Trophoblast cell (in vitro differentiated cells and primary cell): ENCODE measurements at regions not wholly inside any gene's neighbourhood (a gene's known extent, or its start where the extent isn't known, plus 50 kb on each side); places are given as distances from the start of the nearest gene placed in this dataset.
"Not testable (repeated sequence)": the region's sequence is repeated elsewhere in the genome, so short reads cannot be mapped to it uniquely, and the experiment has no call there.

Experiments used
- DNase-seq, 2 donors: peaks; one replicate each; pipeline ENCODE4 v3.0.0-alpha.2; 2016
- H2AFZ ChIP-seq: 2 replicates; pipeline ENCODE4 v1.6.1; 2013; ENCODE audit warnings: low read length, moderate library complexity, mild to moderate bottlenecking; ENCODE audit not compliant: insufficient read depth, poor library complexity
- H2AK5ac ChIP-seq: 2 replicates; pipeline ENCODE4 v1.6.1; 2013; ENCODE audit warnings: mild to moderate bottlenecking, low read length
- H2BK120ac ChIP-seq: 2 replicates; pipeline ENCODE4 v1.6.1; 2013; ENCODE audit warnings: low read length, mild to moderate bottlenecking, moderate library complexity; ENCODE audit not compliant: insufficient read depth, poor library complexity
- H2BK12ac ChIP-seq: 2 replicates; pipeline ENCODE4 v1.6.1; 2013; ENCODE audit warnings: mild to moderate bottlenecking, low read length, moderate library complexity
- H2BK5ac ChIP-seq: 2 replicates; pipeline ENCODE4 v1.6.1; 2013; ENCODE audit warnings: low read length, low read depth, moderate library complexity, mild to moderate bottlenecking; ENCODE audit not compliant: poor library complexity
- H3K14ac ChIP-seq: 2 replicates; pipeline ENCODE4 v1.6.1; 2013; ENCODE audit warnings: mild to moderate bottlenecking, low read length
- H3K18ac ChIP-seq: 2 replicates; pipeline ENCODE4 v1.6.1; 2013; ENCODE audit warnings: mild to moderate bottlenecking, low read length
- H3K23ac ChIP-seq: 2 replicates; pipeline ENCODE4 v1.6.1; 2013; ENCODE audit warnings: low read length
- H3K27ac ChIP-seq: 2 replicates; pipeline ENCODE4 v1.5.1; 2013; ENCODE audit warnings: low read depth, mild to moderate bottlenecking, inconsistent platforms, low read length, moderate library complexity
- H3K27me3 ChIP-seq: 2 replicates; pipeline ENCODE4 v1.6.1; 2013; ENCODE audit warnings: inconsistent platforms, mild to moderate bottlenecking, low read length, moderate library complexity; ENCODE audit not compliant: insufficient read depth
- H3K36me3 ChIP-seq, 2 experiments: 1 replicate in 1 of 2; 2 replicates in 1 of 2; pipeline ENCODE4 v1.6.1; 2013; ENCODE audit warnings: low read length in 2 of 2, mild to moderate bottlenecking in 2 of 2, moderate library complexity in 1 of 2; ENCODE audit not compliant: insufficient read depth in 2 of 2, control insufficient read depth in 1 of 2
- H3K4ac ChIP-seq: 2 replicates; pipeline ENCODE4 v1.6.1; 2013; ENCODE audit warnings: low read depth, mild to moderate bottlenecking, low read length, moderate library complexity
- H3K4me1 ChIP-seq, 2 experiments: 1 replicate in 1 of 2; 2 replicates in 1 of 2; pipeline ENCODE4 v1.6.1; 2013; ENCODE audit warnings: low read length in 2 of 2, mild to moderate bottlenecking in 2 of 2, moderate library complexity in 1 of 2; ENCODE audit not compliant: insufficient read depth in 2 of 2, control insufficient read depth in 1 of 2
- H3K4me2 ChIP-seq: 2 replicates; pipeline ENCODE4 v1.6.1; 2013; ENCODE audit warnings: inconsistent platforms, mild to moderate bottlenecking, low read length, moderate library complexity
- H3K4me3 ChIP-seq: 2 replicates; pipeline ENCODE4 v1.5.1; 2013; ENCODE audit warnings: mild to moderate bottlenecking, low read depth, low read length, inconsistent platforms
- H3K79me1 ChIP-seq: one replicate; pipeline ENCODE4 v1.6.1; 2013; ENCODE audit warnings: low read length
- H3K79me2 ChIP-seq: 2 replicates; pipeline ENCODE4 v1.6.1; 2013; ENCODE audit warnings: low read length, mild to moderate bottlenecking; ENCODE audit not compliant: control insufficient read depth, insufficient read depth, poor library complexity
- H3K9ac ChIP-seq: 2 replicates; pipeline ENCODE4 v1.6.1; 2013; ENCODE audit warnings: mild to moderate bottlenecking, low read length
- H3K9me3 ChIP-seq: 2 replicates; pipeline ENCODE4 v1.6.1; 2013; ENCODE audit warnings: low read depth, mild to moderate bottlenecking, control low read depth, inconsistent platforms, low read length; ENCODE audit not compliant: insufficient read depth
- H4K12ac ChIP-seq: 2 replicates; pipeline ENCODE4 v1.6.1; 2013; ENCODE audit warnings: low read depth, mild to moderate bottlenecking, low read length, moderate library complexity
- H4K8ac ChIP-seq: 2 replicates; pipeline ENCODE4 v1.6.1; 2013; ENCODE audit warnings: low read depth, mild to moderate bottlenecking, low read length, moderate library complexity
- H4K91ac ChIP-seq: one replicate; pipeline ENCODE4 v1.6.1; 2013; ENCODE audit warnings: low read depth, mild to moderate bottlenecking, low read length, moderate library complexity
- WGBS: extraction: QIAGEN DNeasy Blood & Tissue Kit; methylation state at CpG from one replicate; pipeline ENCODE4 v1.1.7; 2013; ENCODE audit warnings: missing lambda C conversion rate; ENCODE audit not compliant: insufficient read length, insufficient coverage; ENCODE audit errors: extremely low coverage; 5-methylcytosine and 5-hydroxymethylcytosine counted together

DNA sequence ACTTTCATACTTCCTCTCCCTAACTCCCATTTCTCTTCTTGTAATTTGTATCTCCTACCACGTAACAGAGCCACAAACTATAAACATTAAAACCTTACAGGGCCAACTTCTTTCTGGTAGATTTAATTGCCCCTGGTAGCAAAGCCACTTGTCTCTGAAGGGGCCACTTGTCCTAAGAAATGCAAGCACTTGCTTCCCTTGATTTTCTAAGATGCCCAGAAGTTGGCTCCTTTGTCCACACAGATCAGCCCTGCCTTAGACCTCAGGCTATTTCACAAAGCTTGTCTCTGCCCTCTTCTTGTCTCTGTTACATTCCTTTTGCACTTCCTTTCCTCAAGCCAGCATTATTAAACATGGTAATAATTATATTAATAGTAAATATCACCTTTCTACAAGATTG is 80.6 kb upstream of the CXXC4 start:
- Histone ChIP-seq H2AFZ (no peak overlapping the region), H2AK5ac (no peak overlapping the region), H3K27ac (no peak overlapping the region), H3K14ac (no peak overlapping the region), H3K23ac (no peak overlapping the region), H3K27me3 (no peaks in the 10 kb centered on the region), H2BK120ac (no peak overlapping the region), H3K9me3 (no peaks in the 10 kb centered on the region), H3K4me3 (no peak overlapping the region), H3K4ac (no peak overlapping the region), H3K4me1 (peaks cover 3% of the 10 kb centered on the region in 2 experiments), H3K79me1 (no peaks in the 10 kb centered on the region), H3K18ac (no peak overlapping the region), H2BK5ac (no peak overlapping the region), H4K12ac (no peak overlapping the region), H3K36me3 (no peaks in the 10 kb centered on the region), H3K79me2 (no peaks in the 10 kb centered on the region), H3K4me2 (no peak overlapping the region), H4K91ac (no peak overlapping the region), H4K8ac (no peak overlapping the region), H3K9ac (no peak overlapping the region), H2BK12ac (no peak overlapping the region)
- DNase-seq: no peak
- WGBS: no CpG with 5 or more reads among the region's 1 CpG

- H3K27ac ChIP-seq: no peak overlapping the region
- no peak overlapping the region for H3K4me3 ChIP-seq
- H2AK5ac ChIP-seq: no peak overlapping the region
- H4K91ac ChIP-seq: no peak overlapping the region
- DNase-seq: no peak
- no peak overlapping the region for H3K18ac ChIP-seq
- H2BK12ac ChIP-seq: no peak overlapping the region
- no peak overlapping the region for H3K4ac ChIP-seq
- H2BK120ac ChIP-seq: no peak overlapping the region
- H3K9me3 ChIP-seq: no peaks in the 10 kb centered on the region
- H3K27me3 ChIP-seq: no peaks in the 10 kb centered on the region
- no peak overlapping the region for H3K4me2 ChIP-seq
- H4K12ac ChIP-seq: no peak overlapping the region
- H3K23ac ChIP-seq: no peak overlapping the region
- H4K8ac ChIP-seq: no peak overlapping the region
- no peaks in the 10 kb centered on the region for H3K36me3 ChIP-seq
- H3K79me1 ChIP-seq: no peaks in the 10 kb centered on the region
- H2AFZ ChIP-seq: no peak overlapping the region
- no peak overlapping the region for H3K9ac ChIP-seq
- H3K4me1 ChIP-seq: no peaks in the 10 kb centered on the region
- no peak overlapping the region for H3K14ac ChIP-seq
- no peaks in the 10 kb centered on the region for H3K79me2 ChIP-seq
- H2BK5ac ChIP-seq: no peak overlapping the region
These were observed 82.7 kb upstream of the CXXC4 start for GRCh38 chr4:104577405-104577804.

DNA sequence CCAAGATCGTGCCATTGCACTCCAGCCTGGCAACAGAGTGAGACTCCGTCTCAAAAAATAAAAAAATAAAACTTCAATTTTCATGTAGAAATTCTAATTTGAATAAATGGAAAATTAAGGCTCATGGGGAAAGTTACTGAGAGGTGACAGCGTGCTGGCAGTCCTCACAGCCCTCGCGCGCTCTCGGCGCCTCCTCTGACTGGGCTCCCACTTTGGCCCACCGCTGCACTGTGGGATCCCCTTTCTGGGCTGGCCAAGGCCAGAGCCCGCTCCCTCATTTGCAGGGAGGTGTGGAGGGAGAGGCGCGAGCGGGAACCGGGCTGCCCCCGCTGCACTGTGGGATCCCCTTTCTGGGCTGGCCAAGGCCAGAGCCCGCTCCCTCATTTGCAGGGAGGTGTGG is 86.8 kb upstream of the CXXC4 start:
- H3K79me2 ChIP-seq, H3K23ac ChIP-seq, H2BK120ac ChIP-seq, H2AFZ ChIP-seq, H2AK5ac ChIP-seq, H3K4ac ChIP-seq, H3K4me3 ChIP-seq, DNase-seq, H3K9ac ChIP-seq, H3K9me3 ChIP-seq, H3K4me1 ChIP-seq, H4K12ac ChIP-seq, H4K91ac ChIP-seq, H3K27me3 ChIP-seq, H3K4me2 ChIP-seq, H2BK12ac ChIP-seq, H3K36me3 ChIP-seq, H3K79me1 ChIP-seq, H3K14ac ChIP-seq, H3K18ac ChIP-seq, H3K27ac ChIP-seq, H4K8ac ChIP-seq, H2BK5ac ChIP-seq: not testable (repeated sequence)
- WGBS: no CpG with 5 or more reads among the region's 16 CpGs

DNA sequence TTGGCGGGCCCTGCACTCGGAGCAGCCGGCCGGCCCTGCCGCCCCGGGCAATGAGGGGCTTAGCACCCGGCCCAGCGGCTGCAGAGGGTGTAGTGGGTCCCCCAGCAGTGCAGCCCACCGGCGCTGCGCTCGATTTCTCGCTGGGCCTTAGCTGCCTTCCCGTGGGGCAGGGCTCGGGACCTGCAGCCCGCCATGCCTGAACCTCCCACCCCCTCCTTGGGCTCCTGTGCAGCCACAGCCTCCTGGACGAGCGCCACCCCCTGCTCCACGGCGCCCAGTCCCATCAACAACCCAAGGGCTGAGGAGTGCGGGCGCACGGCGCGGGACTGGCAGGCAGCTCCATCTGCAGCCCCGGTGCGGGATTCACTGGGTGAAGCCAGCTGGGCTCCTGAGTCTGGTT is 87.4 kb upstream of the CXXC4 start:
- no CpG with 5 or more reads among the region's 27 CpGs for WGBS
- H3K27me3 ChIP-seq, H3K9ac ChIP-seq, H3K36me3 ChIP-seq, H3K23ac ChIP-seq, H4K8ac ChIP-seq, H3K79me1 ChIP-seq, H2AK5ac ChIP-seq, H4K91ac ChIP-seq, H2BK120ac ChIP-seq, H3K18ac ChIP-seq, H4K12ac ChIP-seq, H2BK5ac ChIP-seq, H3K79me2 ChIP-seq, H3K4me2 ChIP-seq, H3K14ac ChIP-seq, H2BK12ac ChIP-seq, H3K4me1 ChIP-seq, H3K4me3 ChIP-seq, DNase-seq, H3K4ac ChIP-seq, H2AFZ ChIP-seq, H3K27ac ChIP-seq, H3K9me3 ChIP-seq: not testable (repeated sequence)
